Gastrocnemius medialis (tissue), 4 donors: ENCODE measurements at regions not wholly inside any gene's neighbourhood (a gene's known extent, or its start where the extent isn't known, plus 50 kb on each side); places are given as distances from the start of the nearest gene placed in this dataset.

ENCODE experiments used
- POLR2A ChIP-seq, 2 donors: fragments of 450-650 bp; IDR thresholded peaks; one replicate each; pipeline ENCODE4 v1.6.1; 2017; ENCODE audit warnings: antibody characterized with exemption in 2 of 2, mild to moderate bottlenecking in 2 of 2, moderate library complexity in 2 of 2
- TF ChIP-seq, protein P1 (sequence below), 5 experiments: fragments of 450-650 bp in 3 of 5; fragments of 200-600 bp in 2 of 5; sonication (generic) in 2 of 5; IDR thresholded peaks in 4 of 5; conservative IDR thresholded peaks in 1 of 5; 1 replicate in 4 of 5; 2 replicates in 1 of 5; pipeline ENCODE4 v1.5.1; 2016 to 2019; ENCODE audit warnings: antibody characterized with exemption in 5 of 5, mild to moderate bottlenecking in 3 of 5, moderate library complexity in 3 of 5

DNA sequence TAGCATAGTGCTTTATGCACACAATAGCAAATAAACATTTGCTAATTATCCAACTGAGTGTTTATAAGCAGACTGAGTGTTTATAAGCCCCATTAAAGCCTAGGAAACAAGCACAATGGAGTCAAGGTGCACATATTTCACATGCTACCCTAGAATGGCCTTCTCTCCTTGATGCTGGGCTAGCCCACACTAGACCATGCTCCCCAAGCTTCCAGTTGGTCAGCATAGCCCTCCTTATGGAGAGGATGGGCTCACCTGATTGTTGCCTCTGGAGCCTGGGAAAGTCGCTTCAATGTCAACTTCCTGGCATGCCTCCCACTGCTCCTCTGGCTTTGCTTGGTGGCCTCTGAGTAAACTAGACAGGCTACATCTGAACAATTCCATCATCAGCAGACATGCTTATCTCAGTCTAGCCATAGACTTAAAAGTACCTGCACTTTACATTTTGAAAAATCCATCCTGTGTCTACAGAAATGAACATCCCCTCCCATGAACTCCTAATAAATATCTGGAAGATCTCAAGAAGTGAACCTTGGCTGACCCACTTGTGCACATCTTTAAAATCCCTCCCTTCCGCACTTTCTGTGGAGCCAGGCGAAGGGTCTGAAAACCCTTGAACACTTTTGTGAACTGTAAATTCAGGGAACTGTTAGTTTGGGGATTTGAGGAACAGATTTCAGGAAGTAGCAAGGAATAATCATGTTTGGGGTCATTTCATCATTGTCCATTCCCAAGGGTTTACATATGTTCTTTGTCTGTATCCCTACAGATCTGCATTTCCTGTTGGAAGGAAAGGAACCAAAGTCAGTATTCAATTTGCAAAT lies 486.6 kb downstream of the ARHGEF28 start:
- TF ChIP-seq, protein P1, sequence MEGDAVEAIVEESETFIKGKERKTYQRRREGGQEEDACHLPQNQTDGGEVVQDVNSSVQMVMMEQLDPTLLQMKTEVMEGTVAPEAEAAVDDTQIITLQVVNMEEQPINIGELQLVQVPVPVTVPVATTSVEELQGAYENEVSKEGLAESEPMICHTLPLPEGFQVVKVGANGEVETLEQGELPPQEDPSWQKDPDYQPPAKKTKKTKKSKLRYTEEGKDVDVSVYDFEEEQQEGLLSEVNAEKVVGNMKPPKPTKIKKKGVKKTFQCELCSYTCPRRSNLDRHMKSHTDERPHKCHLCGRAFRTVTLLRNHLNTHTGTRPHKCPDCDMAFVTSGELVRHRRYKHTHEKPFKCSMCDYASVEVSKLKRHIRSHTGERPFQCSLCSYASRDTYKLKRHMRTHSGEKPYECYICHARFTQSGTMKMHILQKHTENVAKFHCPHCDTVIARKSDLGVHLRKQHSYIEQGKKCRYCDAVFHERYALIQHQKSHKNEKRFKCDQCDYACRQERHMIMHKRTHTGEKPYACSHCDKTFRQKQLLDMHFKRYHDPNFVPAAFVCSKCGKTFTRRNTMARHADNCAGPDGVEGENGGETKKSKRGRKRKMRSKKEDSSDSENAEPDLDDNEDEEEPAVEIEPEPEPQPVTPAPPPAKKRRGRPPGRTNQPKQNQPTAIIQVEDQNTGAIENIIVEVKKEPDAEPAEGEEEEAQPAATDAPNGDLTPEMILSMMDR (IDR thresholded peaks at IDR 0.05 in 4 of 5, conservative IDR thresholded peaks at IDR 0.05 in 1 of 5): no peak
- no peak for TF ChIP-seq POLR2A (IDR thresholded peaks at IDR 0.05)
